Activated naive CD8-positive, alpha-beta T cell treated with anti-CD3 and anti-CD28 coated beads, Interleukin-2, amount 50 U/mL, for 24 hours (primary cell): ENCODE measurements at regions not wholly inside any gene's neighbourhood (a gene's known extent, or its start where the extent isn't known, plus 50 kb on each side); places are given as distances from the start of the nearest gene placed in this dataset.
"Not testable (repeated sequence)": the region's sequence is repeated elsewhere in the genome, so short reads cannot be mapped to it uniquely, and the experiment has no call there.

Experiments used
- ATAC-seq: fragments of 150-1000 bp; cut with Tn5 transposase; one replicate; pipeline ENCODE4 v1.10.0; 2021
- DNase-seq: peaks from one replicate; pipeline ENCODE4 v3.0.0; 2021
- H3K27ac Mint-ChIP-seq: one replicate; pipeline ENCODE4 v1.8.0; 2021; ENCODE audit warnings: mild to moderate bottlenecking, mixed read lengths
- H3K27me3 Mint-ChIP-seq: one replicate; pipeline ENCODE4 v1.8.0; 2021; ENCODE audit warnings: mixed read lengths
- H3K36me3 Mint-ChIP-seq: one replicate; pipeline ENCODE4 v1.8.0; 2021; ENCODE audit warnings: low read depth, mixed read lengths
- H3K4me1 Mint-ChIP-seq: one replicate; pipeline ENCODE4 v1.8.0; 2021; ENCODE audit warnings: mixed read lengths
- H3K4me3 Mint-ChIP-seq: one replicate; pipeline ENCODE4 v1.8.0; 2021; ENCODE audit warnings: mild to moderate bottlenecking, moderate library complexity, mixed read lengths
- H3K9me3 Mint-ChIP-seq: one replicate; pipeline ENCODE4 v1.8.0; 2021; ENCODE audit warnings: mixed read lengths

- DNase-seq (no peak), ATAC-seq (no peak)
- Mint-ChIP-seq H3K36me3 (no peaks in the 10 kb centered on the region), H3K27me3 (no peaks in the 10 kb centered on the region), H3K4me1 (no peaks in the 10 kb centered on the region), H3K4me3 (no peak overlapping the region), H3K27ac (no peak overlapping the region), H3K9me3 (no peaks in the 10 kb centered on the region)
Measured at GRCh38 chr22:23384923-23385677, 195.0 kb downstream of the IGLL1 start.

- Mint-ChIP-seq H3K36me3 (no peaks in the 10 kb centered on the region), H3K27ac (no peak overlapping the region), H3K4me1 (no peaks in the 10 kb centered on the region), H3K27me3 (no peaks in the 10 kb centered on the region), H3K9me3 (no peaks in the 10 kb centered on the region), H3K4me3 (no peak overlapping the region)
- no peak for DNase-seq
- no peak for ATAC-seq
Measured at GRCh38 chr22:23384431-23384830, 195.7 kb downstream of the IGLL1 start.

GRCh38 chr22:23383491-23384361 is 196.4 kb downstream of the IGLL1 start:
- Mint-ChIP-seq H3K36me3 (no peaks in the 10 kb centered on the region), H3K4me3 (no peak overlapping the region), H3K27ac (no peak overlapping the region), H3K9me3 (no peaks in the 10 kb centered on the region), H3K4me1 (no peaks in the 10 kb centered on the region), H3K27me3 (no peaks in the 10 kb centered on the region)
- DNase-seq (no peak), ATAC-seq (no peak)

GRCh38 chr22:23382428-23383218 is 197.5 kb downstream of the IGLL1 start:
- no peak for ATAC-seq
- no peaks in the 10 kb centered on the region for H3K4me1 Mint-ChIP-seq
- H3K27ac Mint-ChIP-seq = no peak overlapping the region
- H3K36me3 Mint-ChIP-seq = no peaks in the 10 kb centered on the region
- H3K9me3 Mint-ChIP-seq = no peaks in the 10 kb centered on the region
- no peak overlapping the region for H3K4me3 Mint-ChIP-seq
- no peak for DNase-seq
- H3K27me3 Mint-ChIP-seq = no peaks in the 10 kb centered on the region

- Mint-ChIP-seq H3K4me1 (no peaks in the 10 kb centered on the region), H3K36me3 (no peaks in the 10 kb centered on the region), H3K27me3 (peaks cover 2% of the 10 kb centered on the region), H3K27ac (no peak overlapping the region), H3K4me3 (no peak overlapping the region), H3K9me3 (no peaks in the 10 kb centered on the region)
- ATAC-seq (no peak), DNase-seq (no peak)
Measured at GRCh38 chr22:23381661-23382427, 198.2 kb downstream of the IGLL1 start.

GRCh38 chr22:23380911-23381310 is 199.2 kb downstream of the IGLL1 start:
- no peaks in the 10 kb centered on the region for H3K4me1 Mint-ChIP-seq
- no peak for DNase-seq
- H3K27me3 Mint-ChIP-seq = peaks cover 5% of the 10 kb centered on the region
- H3K36me3 Mint-ChIP-seq = no peaks in the 10 kb centered on the region
- no peak overlapping the region for H3K27ac Mint-ChIP-seq
- H3K4me3 Mint-ChIP-seq = no peak overlapping the region
- ATAC-seq = no peak
- no peaks in the 10 kb centered on the region for H3K9me3 Mint-ChIP-seq

- Mint-ChIP-seq H3K9me3 (no peaks in the 10 kb centered on the region), H3K27me3 (peaks cover 5% of the 10 kb centered on the region), H3K27ac (no peak overlapping the region), H3K4me1 (no peaks in the 10 kb centered on the region), H3K4me3 (no peak overlapping the region), H3K36me3 (no peaks in the 10 kb centered on the region)
- no peak for ATAC-seq
- no peak for DNase-seq
Measured at GRCh38 chr22:23380230-23380573, 199.9 kb downstream of the IGLL1 start.

- H3K27ac Mint-ChIP-seq, ATAC-seq, H3K4me1 Mint-ChIP-seq, H3K9me3 Mint-ChIP-seq, H3K4me3 Mint-ChIP-seq, H3K27me3 Mint-ChIP-seq, DNase-seq, H3K36me3 Mint-ChIP-seq: not testable (repeated sequence)
Measured at GRCh38 chr22:23379540-23380229, 199.4 kb downstream of the BCR start.

- H3K27me3 Mint-ChIP-seq = peaks cover 5% of the 10 kb centered on the region
- ATAC-seq = no peak
- DNase-seq = no peak
- no peak overlapping the region for H3K27ac Mint-ChIP-seq
- H3K4me1 Mint-ChIP-seq = no peaks in the 10 kb centered on the region
- H3K36me3 Mint-ChIP-seq = no peaks in the 10 kb centered on the region
- no peaks in the 10 kb centered on the region for H3K9me3 Mint-ChIP-seq
- H3K4me3 Mint-ChIP-seq = no peak overlapping the region
Measured at GRCh38 chr22:23377767-23378166, 197.5 kb downstream of the BCR start.

- Mint-ChIP-seq H3K4me1 (no peaks in the 10 kb centered on the region), H3K4me3 (no peak overlapping the region), H3K27ac (no peak overlapping the region), H3K9me3 (no peaks in the 10 kb centered on the region), H3K36me3 (no peaks in the 10 kb centered on the region), H3K27me3 (peaks cover 5% of the 10 kb centered on the region)
- DNase-seq (peak; percentile 39), ATAC-seq (peak; percentile 74)
Measured at GRCh38 chr22:23376256-23376655, 195.9 kb downstream of the BCR start.

- Mint-ChIP-seq H3K9me3 (no peaks in the 10 kb centered on the region), H3K4me1 (no peaks in the 10 kb centered on the region), H3K36me3 (no peaks in the 10 kb centered on the region), H3K4me3 (no peak overlapping the region), H3K27ac (no peak overlapping the region), H3K27me3 (peaks cover 5% of the 10 kb centered on the region)
- DNase-seq (no peak), ATAC-seq (no peak)
Measured at GRCh38 chr22:23375031-23375827, 194.9 kb downstream of the BCR start.

- Mint-ChIP-seq H3K36me3 (no peaks in the 10 kb centered on the region), H3K27ac (no peak overlapping the region), H3K4me3 (no peak overlapping the region), H3K9me3 (no peaks in the 10 kb centered on the region), H3K4me1 (no peaks in the 10 kb centered on the region), H3K27me3 (peaks cover 11% of the 10 kb centered on the region)
- DNase-seq (no peak), ATAC-seq (no peak)
Measured at GRCh38 chr22:23373601-23374000, 193.3 kb downstream of the BCR start.

GRCh38 chr22:23370251-23370650 is 189.9 kb downstream of the BCR start:
- H3K4me3 Mint-ChIP-seq = no peak overlapping the region
- ATAC-seq = no peak

More at GRCh38 chr22:23370251-23370650, 189.9 kb downstream of the BCR start:
- no peak for DNase-seq
- Mint-ChIP-seq H3K36me3 (no peaks in the 10 kb centered on the region), H3K4me1 (no peaks in the 10 kb centered on the region), H3K27ac (no peak overlapping the region), H3K27me3 (peaks cover 7% of the 10 kb centered on the region), H3K9me3 (no peaks in the 10 kb centered on the region)
